Kidney (tissue), 13 donors: ENCODE measurements at regions not wholly inside any gene's neighbourhood (a gene's known extent, or its start where the extent isn't known, plus 50 kb on each side); places are given as distances from the start of the nearest gene placed in this dataset.

Source experiments
- DNase-seq, 5 donors: peaks; one replicate each; pipeline ENCODE4 v3.0.0-alpha.2; 2013 to 2020
- FAIRE-seq: peaks from 2 replicates; lab custom pipeline; 2012; peaks lifted over from hg19 to GRCh38; lab: Jason Lieb, UNC
- H3K27ac ChIP-seq, 2 donors: one replicate each; pipeline ENCODE4 v1.7.0; 2013; ENCODE audit warnings: low read depth in 2 of 2, low read length in 2 of 2, inconsistent platforms in 1 of 2
- H3K27me3 ChIP-seq: one replicate; pipeline ENCODE4 v1.7.1; 2013; ENCODE audit warnings: low read length, inconsistent platforms; ENCODE audit not compliant: control insufficient read depth, insufficient read depth
- H3K36me3 ChIP-seq, 3 donors: one replicate each; pipeline versions ENCODE4 v1.7.0 to v1.7.1; 2013; ENCODE audit warnings: low read length in 3 of 3, control low read depth in 1 of 3, inconsistent platforms in 1 of 3; ENCODE audit not compliant: insufficient read depth in 3 of 3, control insufficient read depth in 2 of 3
- H3K4me1 ChIP-seq, 3 donors: one replicate each; pipeline versions ENCODE4 v1.7.0 to v1.7.1; 2013; ENCODE audit warnings: low read length in 3 of 3, inconsistent platforms in 1 of 3, low read depth in 1 of 3; ENCODE audit not compliant: control insufficient read depth in 2 of 3, insufficient read depth in 2 of 3
- H3K4me3 ChIP-seq, 3 donors: one replicate each; pipeline versions ENCODE4 v1.7.0 to v1.8.1; 2013; ENCODE audit warnings: low read length in 3 of 3, control low read depth in 1 of 3, inconsistent platforms in 1 of 3
- H3K9ac ChIP-seq, 3 donors: one replicate each; pipeline versions ENCODE4 v1.7.0 to v1.7.1; 2013; ENCODE audit warnings: low read length in 3 of 3, control low read depth in 1 of 3, inconsistent platforms in 1 of 3
- H3K9me3 ChIP-seq, 3 donors: one replicate each; pipeline versions ENCODE4 v1.7.0 to v1.7.1; 2013; ENCODE audit warnings: low read length in 3 of 3, control low read depth in 1 of 3, inconsistent platforms in 1 of 3; ENCODE audit not compliant: control insufficient read depth in 2 of 3, insufficient read depth in 1 of 3
- CTCF ChIP-seq: IDR thresholded peaks from 3 replicates; pipeline ENCODE4 v1.5.1; 2012; ENCODE audit warnings: mild to moderate bottlenecking, moderate library complexity, borderline replicate concordance; ENCODE audit not compliant: insufficient read depth; ENCODE audit errors: extremely low read depth
- intact Hi-C: fragments of 100-400 bp; cut with DNase I; formaldehyde crosslinking; loops from one replicate; pipeline ENCODE4 v1.11.1; 2022
- donor health status: control.
- donor health status: control.
- donor health status: control.
- donor health status: control.
- donor health status: control.
- donor health status: DM: yes; HTN: yes; CAD: no.
- donor health status: Normal renal cell carcinoma (clear cell type).

- no peak for FAIRE-seq
- intact Hi-C loops = no loop called here
Observed at GRCh38 chr3:153291059-153291685, 129.1 kb downstream of the RAP2B start.

GRCh38 chr3:153293265-153293664 lies 131.2 kb downstream of the RAP2B start:
- intact Hi-C loops = no loop called here
- Histone ChIP-seq H3K27ac (no peak overlapping the region), H3K36me3 (no peaks in the 10 kb centered on the region), H3K9ac (no peak overlapping the region), H3K9me3 (no peaks in the 10 kb centered on the region), H3K4me3 (no peak overlapping the region), H3K4me1 (no peaks in the 10 kb centered on the region), H3K27me3 (no peaks in the 10 kb centered on the region)
- FAIRE-seq = no peak
- DNase-seq = no peak
- no peak for TF ChIP-seq CTCF

More at GRCh38 chr3:153291059-153291685, 129.1 kb downstream of the RAP2B start:
- Histone ChIP-seq H3K27me3 (no peaks in the 10 kb centered on the region), H3K9ac (no peak overlapping the region), H3K27ac (no peak overlapping the region), H3K9me3 (no peaks in the 10 kb centered on the region), H3K36me3 (no peaks in the 10 kb centered on the region), H3K4me3 (no peak overlapping the region), H3K4me1 (no peaks in the 10 kb centered on the region)
- peak in 2 of 5 donors; percentile 16 to 17 for DNase-seq
- peak; percentile 28 for TF ChIP-seq CTCF

- Histone ChIP-seq H3K36me3 (no peaks in the 10 kb centered on the region), H3K9me3 (no peaks in the 10 kb centered on the region), H3K27me3 (no peaks in the 10 kb centered on the region), H3K27ac (no peak overlapping the region), H3K4me3 (no peak overlapping the region), H3K9ac (no peak overlapping the region), H3K4me1 (no peaks in the 10 kb centered on the region)
- TF ChIP-seq CTCF = no peak
- no peak for DNase-seq
- no peak for FAIRE-seq
- intact Hi-C loops = no loop called here
Observed at GRCh38 chr3:153295901-153296300, 133.9 kb downstream of the RAP2B start.

GRCh38 chr3:153305189-153305588 lies 143.2 kb downstream of the RAP2B start:
- DNase-seq (no peak), FAIRE-seq (no peak)
- no peaks in the 10 kb centered on the region for H3K36me3 ChIP-seq
- H3K4me3 ChIP-seq = no peak overlapping the region
- no peak for TF ChIP-seq CTCF
- H3K27ac ChIP-seq = no peak overlapping the region
- H3K27me3 ChIP-seq = no peaks in the 10 kb centered on the region
- H3K4me1 ChIP-seq = no peaks in the 10 kb centered on the region
- no peak overlapping the region for H3K9ac ChIP-seq
- intact Hi-C loops = no loop called here
- no peaks in the 10 kb centered on the region for H3K9me3 ChIP-seq
